Hepatocyte (in vitro differentiated cells): ENCODE measurements at regions not wholly inside any gene's neighbourhood (a gene's known extent, or its start where the extent isn't known, plus 50 kb on each side); places are given as distances from the start of the nearest gene placed in this dataset.

Experiments
- EZH2 ChIP-seq: fragments of 200-600 bp; sonication (generic); IDR thresholded peaks from 2 replicates; pipeline ENCODE4 v1.6.1; 2016; ENCODE audit warnings: antibody characterized with exemption, mild to moderate bottlenecking, borderline replicate concordance
- TF ChIP-seq, protein P1 (sequence below): fragments of 200-600 bp; sonication (generic); IDR thresholded peaks from 2 replicates; pipeline ENCODE4 v1.5.1; 2016; ENCODE audit warnings: antibody characterized with exemption, mild to moderate bottlenecking; ENCODE audit not compliant: poor library complexity

DNA sequence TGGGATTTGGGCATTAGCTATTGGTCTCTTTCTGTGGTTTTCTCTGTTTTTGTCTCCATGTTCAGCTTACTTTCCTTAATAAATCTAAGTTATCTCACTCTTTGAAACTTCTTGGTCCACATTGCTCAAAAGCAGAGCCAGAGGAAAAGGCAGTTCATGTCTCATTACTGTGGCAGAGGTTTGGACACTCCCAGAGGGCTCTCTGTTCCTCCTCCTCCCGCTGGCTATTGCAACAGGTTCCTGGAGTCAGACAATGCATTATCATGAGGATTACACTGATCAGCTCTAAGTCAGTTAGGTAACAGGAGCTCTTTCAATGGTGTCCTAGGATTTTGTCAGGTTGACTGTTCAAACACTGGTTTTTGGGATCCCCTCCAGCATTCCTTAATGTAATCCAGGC is 298.8 kb downstream of the NDFIP2 start:
- TF ChIP-seq, protein P1, sequence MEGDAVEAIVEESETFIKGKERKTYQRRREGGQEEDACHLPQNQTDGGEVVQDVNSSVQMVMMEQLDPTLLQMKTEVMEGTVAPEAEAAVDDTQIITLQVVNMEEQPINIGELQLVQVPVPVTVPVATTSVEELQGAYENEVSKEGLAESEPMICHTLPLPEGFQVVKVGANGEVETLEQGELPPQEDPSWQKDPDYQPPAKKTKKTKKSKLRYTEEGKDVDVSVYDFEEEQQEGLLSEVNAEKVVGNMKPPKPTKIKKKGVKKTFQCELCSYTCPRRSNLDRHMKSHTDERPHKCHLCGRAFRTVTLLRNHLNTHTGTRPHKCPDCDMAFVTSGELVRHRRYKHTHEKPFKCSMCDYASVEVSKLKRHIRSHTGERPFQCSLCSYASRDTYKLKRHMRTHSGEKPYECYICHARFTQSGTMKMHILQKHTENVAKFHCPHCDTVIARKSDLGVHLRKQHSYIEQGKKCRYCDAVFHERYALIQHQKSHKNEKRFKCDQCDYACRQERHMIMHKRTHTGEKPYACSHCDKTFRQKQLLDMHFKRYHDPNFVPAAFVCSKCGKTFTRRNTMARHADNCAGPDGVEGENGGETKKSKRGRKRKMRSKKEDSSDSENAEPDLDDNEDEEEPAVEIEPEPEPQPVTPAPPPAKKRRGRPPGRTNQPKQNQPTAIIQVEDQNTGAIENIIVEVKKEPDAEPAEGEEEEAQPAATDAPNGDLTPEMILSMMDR = no peak
- no peak for TF ChIP-seq EZH2
